ENCODE measurements at regions not wholly inside any gene's neighbourhood (a gene's known extent, or its start where the extent isn't known, plus 50 kb on each side); places are given as distances from the start of the nearest gene placed in this dataset.

- TF ChIP-seq EZH2 (IDR thresholded peaks at IDR 0.05; ENCODE audit: borderline replicate concordance, low read depth, low read length, poor library complexity, severe bottlenecking), result no peak
- TF ChIP-seq CTCF (conservative IDR thresholded peaks at IDR 0.05; ENCODE audit: low read depth, low read length), result no peak
- H3K9me3 ChIP-seq (ENCODE audit: low read depth, low read length, poor library complexity, severe bottlenecking), result no peaks in the 10 kb centered on the region
- intact Hi-C loops (cut with micrococcal nuclease; ENCODE audit: unreplicated experiment), result no loop called here
- H3K4me3 ChIP-seq (ENCODE audit: low read depth, low read length, poor library complexity, severe bottlenecking), result no peak overlapping the region
- H3K27me3 ChIP-seq (replicated peaks; ENCODE audit: insufficient read depth, low read depth, low read length, poor library complexity), result no peaks in the 10 kb centered on the region
- H3K36me3 ChIP-seq (ENCODE audit: insufficient read depth, low read length, poor library complexity, severe bottlenecking), result no peaks in the 10 kb centered on the region
- no peaks in the 10 kb centered on the region for H3K4me1 ChIP-seq (ENCODE audit: insufficient read depth, low read length, poor library complexity, severe bottlenecking)
- no peak for DNase-seq (ENCODE audit: low spot score)
- POLR2A ChIA-PET (ENCODE audit: low non-redundant PET), result no interaction called here
- no peak overlapping the region for H3K27ac ChIP-seq (ENCODE audit: low read depth, low read length, poor library complexity, severe bottlenecking)
- CTCF ChIA-PET, result no interaction called here
- no TSS peak for BruUV-seq (replicated peaks)
Measured at GRCh38 chr4:95921470-95921869, 81.6 kb downstream of the PDHA2 start.

- H3K36me3 ChIP-seq (ENCODE audit: insufficient read depth, low read length, poor library complexity, severe bottlenecking), result no peaks in the 10 kb centered on the region
- DNase-seq (ENCODE audit: low spot score), result no peak
- TF ChIP-seq CTCF (conservative IDR thresholded peaks at IDR 0.05; ENCODE audit: low read depth, low read length) (no peak), EZH2 (IDR thresholded peaks at IDR 0.05; ENCODE audit: borderline replicate concordance, low read depth, low read length, poor library complexity, severe bottlenecking) (no peak)
- ChIA-PET POLR2A (ENCODE audit: low non-redundant PET) (no interaction called here), CTCF (no interaction called here)
- intact Hi-C loops (cut with micrococcal nuclease; ENCODE audit: unreplicated experiment), result no loop called here
- H3K4me3 ChIP-seq (ENCODE audit: low read depth, low read length, poor library complexity, severe bottlenecking), result no peak overlapping the region
- no TSS peak for BruUV-seq (replicated peaks)
- H3K27ac ChIP-seq (ENCODE audit: low read depth, low read length, poor library complexity, severe bottlenecking), result no peak overlapping the region
- H3K27me3 ChIP-seq (replicated peaks; ENCODE audit: insufficient read depth, low read depth, low read length, poor library complexity), result no peaks in the 10 kb centered on the region
- H3K9me3 ChIP-seq (ENCODE audit: low read depth, low read length, poor library complexity, severe bottlenecking), result peaks cover 4% of the 10 kb centered on the region
- no peaks in the 10 kb centered on the region for H3K4me1 ChIP-seq (ENCODE audit: insufficient read depth, low read length, poor library complexity, severe bottlenecking)
Measured at GRCh38 chr4:95929448-95930064, 89.7 kb downstream of the PDHA2 start.

GRCh38 chr4:95939141-95939540 lies 99.2 kb downstream of the PDHA2 start:
- H3K9me3 ChIP-seq (ENCODE audit: low read depth, low read length, poor library complexity, severe bottlenecking), result no peaks in the 10 kb centered on the region
- POLR2A ChIA-PET (ENCODE audit: low non-redundant PET), result no interaction called here
- CTCF ChIA-PET, result no interaction called here
- intact Hi-C loops (cut with micrococcal nuclease; ENCODE audit: unreplicated experiment), result no loop called here
- TF ChIP-seq EZH2 (IDR thresholded peaks at IDR 0.05; ENCODE audit: borderline replicate concordance, low read depth, low read length, poor library complexity, severe bottlenecking), result no peak
- TF ChIP-seq CTCF (conservative IDR thresholded peaks at IDR 0.05; ENCODE audit: low read depth, low read length), result no peak
- H3K27ac ChIP-seq (ENCODE audit: low read depth, low read length, poor library complexity, severe bottlenecking), result no peak overlapping the region
- H3K27me3 ChIP-seq (replicated peaks; ENCODE audit: insufficient read depth, low read depth, low read length, poor library complexity), result no peaks in the 10 kb centered on the region
- no peaks in the 10 kb centered on the region for H3K36me3 ChIP-seq (ENCODE audit: insufficient read depth, low read length, poor library complexity, severe bottlenecking)
- H3K4me1 ChIP-seq (ENCODE audit: insufficient read depth, low read length, poor library complexity, severe bottlenecking), result no peaks in the 10 kb centered on the region
- no TSS peak for BruUV-seq (replicated peaks)
- H3K4me3 ChIP-seq (ENCODE audit: low read depth, low read length, poor library complexity, severe bottlenecking), result no peak overlapping the region
- no peak for DNase-seq (ENCODE audit: low spot score)

All from A673 (cell line).